ENCODE measurements at regions not wholly inside any gene's neighbourhood (a gene's known extent, or its start where the extent isn't known, plus 50 kb on each side); places are given as distances from the start of the nearest gene placed in this dataset.

DNA sequence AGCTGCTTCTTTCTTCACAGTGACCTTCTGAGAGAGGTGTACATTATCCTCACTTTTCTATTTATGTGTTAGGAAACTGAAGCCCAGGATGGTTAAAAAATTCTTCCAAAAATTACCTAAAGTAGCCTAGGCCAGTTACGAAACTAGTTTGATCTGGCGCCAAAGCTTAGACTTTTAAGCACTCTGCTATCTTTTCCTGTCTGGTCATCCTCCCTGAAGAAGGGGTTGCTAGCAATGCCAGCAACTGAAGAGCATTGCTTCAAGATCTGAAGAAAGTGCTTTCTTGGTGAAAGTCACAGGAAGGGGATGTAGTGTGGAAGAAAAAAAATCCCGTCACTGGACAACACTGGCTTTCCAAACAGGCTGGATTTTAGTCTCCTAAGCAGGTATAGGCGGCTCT is 618.8 kb upstream of the GRM7 start:
- TF ChIP-seq CTCF (conservative IDR thresholded peaks at IDR 0.05; ENCODE audit: low read length) (no peak), EZH2phosphoT487 (IDR thresholded peaks at IDR 0.05; ENCODE audit: borderline replicate concordance, low read depth, low read length) (no peak)

Measured in OCI-LY7 (cell line).